ENCODE measurements at regions not wholly inside any gene's neighbourhood (a gene's known extent, or its start where the extent isn't known, plus 50 kb on each side); places are given as distances from the start of the nearest gene placed in this dataset.
"Not testable (repeated sequence)": the region's sequence is repeated elsewhere in the genome, so short reads cannot be mapped to it uniquely, and the experiment has no call there.

GRCh38 chr16:29132869-29133268, 148.0 kb downstream of the LAT start:
- H3K4me1 Mint-ChIP-seq; H3K27me3 Mint-ChIP-seq (ENCODE audit: low read depth); H3K9me3 Mint-ChIP-seq; H3K4me3 Mint-ChIP-seq; H3K27ac Mint-ChIP-seq; H3K36me3 Mint-ChIP-seq (ENCODE audit: low read depth): not testable (repeated sequence)

DNA sequence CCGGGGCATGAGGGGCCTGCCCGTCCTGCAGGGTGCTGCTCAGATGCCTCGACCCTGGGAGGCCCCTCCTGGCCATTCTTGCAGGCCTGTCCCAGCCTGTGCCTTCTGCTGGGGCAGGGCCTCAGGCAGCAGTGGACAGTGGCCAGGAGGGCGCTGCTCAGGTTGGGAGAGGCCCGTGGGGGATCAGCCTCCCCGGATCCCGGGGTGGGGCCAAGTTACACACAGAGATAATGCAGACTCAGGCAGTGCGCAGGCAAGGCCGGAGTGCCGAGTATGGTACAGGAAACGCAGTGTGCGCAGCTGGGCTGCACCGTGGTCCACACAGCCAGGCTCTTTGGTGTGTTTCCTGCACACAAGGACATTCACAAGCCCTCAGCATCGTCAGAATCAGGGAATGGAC, 147.6 kb downstream of the LAT start:
- not testable (repeated sequence) for H3K4me1 Mint-ChIP-seq; H3K4me3 Mint-ChIP-seq; H3K27me3 Mint-ChIP-seq (ENCODE audit: low read depth); H3K36me3 Mint-ChIP-seq (ENCODE audit: low read depth); H3K9me3 Mint-ChIP-seq; H3K27ac Mint-ChIP-seq

GRCh38 chr16:29130901-29131851, 146.3 kb downstream of the LAT start:
- not testable (repeated sequence) for H3K4me1 Mint-ChIP-seq; H3K9me3 Mint-ChIP-seq; H3K4me3 Mint-ChIP-seq; H3K36me3 Mint-ChIP-seq (ENCODE audit: low read depth); H3K27me3 Mint-ChIP-seq (ENCODE audit: low read depth)
- peak overlapping the region in 1 of 3 experiments; percentile 76 for H3K27ac Mint-ChIP-seq

DNA sequence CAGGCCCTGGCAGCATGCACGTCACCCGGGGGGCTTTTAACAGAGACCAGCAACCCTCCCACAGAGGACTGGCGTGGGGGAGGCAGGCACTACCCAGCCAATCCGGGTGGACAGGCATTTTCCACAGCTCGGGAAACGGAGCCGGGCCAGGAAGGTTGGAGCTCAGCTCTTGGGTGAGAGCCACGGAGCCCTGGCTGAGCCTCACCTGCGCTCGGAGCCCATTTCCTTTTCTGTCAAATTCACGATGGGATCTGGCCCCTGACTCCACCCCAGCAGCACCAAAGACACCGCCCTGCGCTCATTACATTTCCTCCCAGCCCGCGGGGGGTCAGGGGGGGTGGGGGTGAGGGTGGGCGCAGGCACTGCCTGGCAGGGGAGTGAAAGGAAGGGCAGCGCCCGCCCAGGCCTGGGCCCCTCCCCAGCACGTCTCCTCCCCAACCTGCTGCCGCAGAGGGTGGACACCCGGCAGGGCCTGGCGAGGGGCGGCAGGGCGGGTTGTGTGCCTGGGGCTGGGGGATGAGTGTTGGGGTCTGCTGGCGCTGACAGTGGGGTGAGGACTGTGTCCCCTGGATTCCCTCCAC, 145.4 kb downstream of the LAT start:
- not testable (repeated sequence) for H3K36me3 Mint-ChIP-seq (ENCODE audit: low read depth); H3K9me3 Mint-ChIP-seq; H3K27me3 Mint-ChIP-seq (ENCODE audit: low read depth); H3K4me1 Mint-ChIP-seq; H3K4me3 Mint-ChIP-seq; H3K27ac Mint-ChIP-seq

DNA sequence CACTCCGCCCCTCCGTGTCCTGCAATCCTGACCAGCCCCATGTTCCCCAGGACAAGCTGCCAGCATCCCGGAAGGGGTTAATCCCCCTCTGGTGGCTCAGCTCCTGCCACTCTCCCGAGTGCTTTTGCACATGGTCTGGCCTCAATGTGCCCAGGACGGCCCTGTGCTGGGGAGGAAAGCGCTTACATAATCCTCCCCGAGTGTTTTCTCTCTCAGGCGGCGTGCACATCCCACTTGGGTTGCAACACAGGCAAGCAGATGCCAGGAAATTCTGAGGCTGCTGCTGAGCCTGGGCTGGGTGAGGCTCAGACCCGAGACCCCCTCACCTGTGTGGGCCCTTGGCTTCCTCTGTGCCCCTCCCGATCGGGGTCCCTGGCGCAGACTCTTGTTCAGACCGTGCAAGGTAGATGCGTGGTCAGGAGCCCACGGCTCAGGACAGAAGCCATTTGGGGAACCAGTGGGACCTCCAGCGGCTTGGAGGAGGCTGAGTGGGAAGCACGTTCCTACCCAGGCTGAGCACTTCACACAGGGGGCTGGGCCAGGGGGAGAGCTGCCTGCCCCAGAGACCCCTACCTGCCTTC, 144.7 kb downstream of the LAT start:
- not testable (repeated sequence) for H3K27me3 Mint-ChIP-seq (ENCODE audit: low read depth); H3K27ac Mint-ChIP-seq; H3K4me1 Mint-ChIP-seq; H3K36me3 Mint-ChIP-seq (ENCODE audit: low read depth); H3K4me3 Mint-ChIP-seq; H3K9me3 Mint-ChIP-seq

DNA sequence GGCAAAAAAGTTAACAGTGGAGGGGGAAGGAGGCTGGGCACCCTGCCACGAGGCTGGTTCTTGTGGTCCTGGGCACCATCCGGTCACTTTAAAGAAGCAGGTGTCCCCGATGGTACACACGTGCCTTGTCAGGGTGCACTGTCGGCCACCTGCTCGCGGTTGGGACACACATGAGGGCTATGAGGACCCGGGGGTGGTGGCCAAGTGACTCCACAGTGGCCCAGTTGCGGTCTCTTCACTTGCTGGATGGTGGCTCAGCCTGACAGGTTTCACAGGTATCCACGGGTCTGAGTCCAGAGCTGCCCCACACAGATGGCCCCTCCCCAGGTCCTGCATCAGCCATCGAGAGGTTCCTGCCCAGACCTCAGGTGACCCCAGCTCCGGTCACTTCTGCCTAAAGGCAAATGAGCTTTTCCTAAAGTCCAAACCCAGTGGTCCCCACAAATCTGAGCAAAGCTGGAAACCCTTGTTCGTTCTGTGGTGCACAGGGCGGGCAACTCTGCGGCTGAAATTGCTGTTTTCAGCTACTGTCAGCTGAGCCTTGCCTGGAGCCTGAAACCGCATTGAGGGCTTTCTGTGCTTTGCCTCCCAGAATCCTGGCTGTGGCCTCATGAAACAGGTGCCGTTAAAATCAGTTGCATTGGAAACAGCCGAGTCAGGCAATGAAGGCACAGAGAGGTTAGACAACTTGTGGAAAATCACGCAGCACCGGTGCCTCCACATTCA, 144.0 kb downstream of the LAT start:
- not testable (repeated sequence) for H3K4me1 Mint-ChIP-seq; H3K27ac Mint-ChIP-seq; H3K27me3 Mint-ChIP-seq (ENCODE audit: low read depth); H3K36me3 Mint-ChIP-seq (ENCODE audit: low read depth); H3K4me3 Mint-ChIP-seq; H3K9me3 Mint-ChIP-seq

DNA sequence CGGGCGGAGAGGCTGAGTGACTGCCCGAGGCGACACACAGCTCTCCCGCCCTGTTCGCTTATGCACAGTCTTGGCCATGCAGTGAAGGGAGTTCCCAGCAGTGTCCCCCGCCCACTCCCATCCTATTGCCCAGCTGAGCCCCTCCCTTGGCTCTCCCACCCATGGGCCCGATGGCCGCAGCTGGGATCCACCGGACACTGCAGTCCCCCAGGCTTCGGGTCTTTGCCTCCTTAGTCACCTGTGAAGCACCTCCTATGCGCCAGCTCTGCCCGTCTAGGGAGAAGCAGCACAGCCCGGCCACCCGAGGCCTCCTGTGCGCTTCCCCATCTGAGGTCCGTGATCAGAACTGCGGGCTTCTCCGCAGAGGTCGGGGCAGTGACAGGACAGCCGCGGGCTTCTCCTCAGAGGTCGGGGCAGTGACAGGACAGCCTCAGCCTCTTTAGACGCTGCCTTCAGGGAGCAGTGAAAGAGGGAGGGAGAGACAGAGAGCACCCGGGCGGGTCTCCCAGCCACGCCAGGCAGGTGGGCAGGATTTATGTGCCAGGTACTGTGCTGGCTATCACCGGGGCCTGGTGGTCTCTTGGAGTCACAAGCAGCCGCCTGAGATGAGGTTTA, 143.1 kb downstream of the LAT start:
- H3K27ac Mint-ChIP-seq; H3K27me3 Mint-ChIP-seq (ENCODE audit: low read depth); H3K4me3 Mint-ChIP-seq; H3K9me3 Mint-ChIP-seq; H3K4me1 Mint-ChIP-seq; H3K36me3 Mint-ChIP-seq (ENCODE audit: low read depth): not testable (repeated sequence)

GRCh38 chr16:29126616-29127015, 141.8 kb downstream of the LAT start:
- Mint-ChIP-seq H3K27ac (no peak overlapping the region), H3K4me3 (no peak overlapping the region), H3K27me3 (ENCODE audit: low read depth) (no peaks in the 10 kb centered on the region), H3K4me1 (peaks cover 4% of the 10 kb centered on the region), H3K36me3 (ENCODE audit: low read depth) (no peaks in the 10 kb centered on the region), H3K9me3 (no peaks in the 10 kb centered on the region)
- TF ChIP-seq CTCF (IDR thresholded peaks at IDR 0.05; ENCODE audit: unreplicated experiment in 3 of 3), result no peak

GRCh38 chr16:29126057-29126494, 141.2 kb downstream of the LAT start:
- Mint-ChIP-seq H3K36me3 (ENCODE audit: low read depth) (no peaks in the 10 kb centered on the region), H3K27me3 (ENCODE audit: low read depth) (peaks cover 4% of the 10 kb centered on the region), H3K27ac (no peak overlapping the region), H3K9me3 (no peaks in the 10 kb centered on the region), H3K4me1 (peaks cover 4% of the 10 kb centered on the region), H3K4me3 (no peak overlapping the region)
- no peak for TF ChIP-seq CTCF (IDR thresholded peaks at IDR 0.05; ENCODE audit: unreplicated experiment in 3 of 3)
